Astrocyte of the cerebellum (primary cell): ENCODE measurements at regions not wholly inside any gene's neighbourhood (a gene's known extent, or its start where the extent isn't known, plus 50 kb on each side); places are given as distances from the start of the nearest gene placed in this dataset.

ENCODE experiments used
- DNase-seq: peaks from one replicate; pipeline ENCODE4 v3.0.0-alpha.2; 2011; ENCODE audit warnings: low read depth
- H3K4me3 ChIP-seq: 2 replicates; pipeline ENCODE4 v1.5.1; 2011; ENCODE audit warnings: mild to moderate bottlenecking, low read depth, low read length, moderate library complexity
- in situ Hi-C: cut with HindIII; loops from 2 replicates; pipeline ENCODE4 v1.10.0; 2017; ENCODE audit warnings: low sequenced_read_pairs
- TF ChIP-seq, protein P1 (sequence below): IDR thresholded peaks from 2 replicates; pipeline ENCODE4 v1.5.1; 2012; ENCODE audit warnings: low read length, low read depth, moderate library complexity, mild to moderate bottlenecking; ENCODE audit errors: missing control alignments

DNA sequence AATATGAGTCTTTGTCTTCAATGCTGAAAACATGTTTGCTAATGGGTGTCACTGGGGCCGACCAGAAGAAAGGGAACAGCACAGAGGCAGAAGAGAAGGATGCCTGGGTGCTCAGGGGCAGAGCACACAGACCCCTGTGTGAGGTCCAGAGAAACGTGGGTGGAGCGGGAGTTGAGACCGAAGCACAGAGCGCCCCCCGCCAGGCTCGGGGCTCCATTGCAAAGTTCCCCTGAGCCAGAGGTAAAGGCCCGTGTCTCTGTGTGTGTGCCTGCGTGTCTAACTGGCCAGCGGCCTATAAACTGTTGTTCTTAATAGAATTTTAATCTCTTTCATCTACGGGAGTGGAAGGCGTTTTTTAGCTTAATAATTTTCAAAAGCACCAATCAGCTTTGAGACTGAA lies 343.1 kb downstream of the TEX29 start:
- TF ChIP-seq, protein P1, sequence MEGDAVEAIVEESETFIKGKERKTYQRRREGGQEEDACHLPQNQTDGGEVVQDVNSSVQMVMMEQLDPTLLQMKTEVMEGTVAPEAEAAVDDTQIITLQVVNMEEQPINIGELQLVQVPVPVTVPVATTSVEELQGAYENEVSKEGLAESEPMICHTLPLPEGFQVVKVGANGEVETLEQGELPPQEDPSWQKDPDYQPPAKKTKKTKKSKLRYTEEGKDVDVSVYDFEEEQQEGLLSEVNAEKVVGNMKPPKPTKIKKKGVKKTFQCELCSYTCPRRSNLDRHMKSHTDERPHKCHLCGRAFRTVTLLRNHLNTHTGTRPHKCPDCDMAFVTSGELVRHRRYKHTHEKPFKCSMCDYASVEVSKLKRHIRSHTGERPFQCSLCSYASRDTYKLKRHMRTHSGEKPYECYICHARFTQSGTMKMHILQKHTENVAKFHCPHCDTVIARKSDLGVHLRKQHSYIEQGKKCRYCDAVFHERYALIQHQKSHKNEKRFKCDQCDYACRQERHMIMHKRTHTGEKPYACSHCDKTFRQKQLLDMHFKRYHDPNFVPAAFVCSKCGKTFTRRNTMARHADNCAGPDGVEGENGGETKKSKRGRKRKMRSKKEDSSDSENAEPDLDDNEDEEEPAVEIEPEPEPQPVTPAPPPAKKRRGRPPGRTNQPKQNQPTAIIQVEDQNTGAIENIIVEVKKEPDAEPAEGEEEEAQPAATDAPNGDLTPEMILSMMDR, result no peak
- in situ Hi-C loops, result no loop called here
- DNase-seq, result no peak
- H3K4me3 ChIP-seq, result no peak overlapping the region

DNA sequence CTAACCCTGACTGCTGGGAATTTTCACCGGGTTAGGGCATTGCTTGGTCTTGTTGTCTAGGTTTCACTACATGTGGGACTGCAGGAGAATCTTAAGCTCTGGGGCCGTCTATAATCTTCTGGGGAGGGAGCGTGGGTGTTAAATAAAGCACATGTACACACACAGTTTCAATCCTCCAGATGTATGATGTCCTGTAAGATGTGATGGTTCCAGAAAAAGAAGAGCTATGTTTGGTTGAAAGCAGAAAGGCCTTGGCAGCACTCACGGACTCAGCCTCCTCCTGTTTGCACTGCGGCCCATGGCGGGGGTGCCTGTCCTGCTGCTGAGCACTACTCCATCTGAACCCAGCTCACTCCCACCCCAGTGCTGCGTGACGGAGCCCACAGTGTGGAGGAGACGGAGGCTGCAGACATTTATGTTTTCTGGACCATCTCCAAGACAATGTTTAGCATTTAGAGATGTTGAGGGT lies 343.5 kb downstream of the TEX29 start:
- in situ Hi-C loops, result no loop called here
- TF ChIP-seq, protein P1, result no peak
- no peak for DNase-seq
- H3K4me3 ChIP-seq, result no peak overlapping the region

DNA sequence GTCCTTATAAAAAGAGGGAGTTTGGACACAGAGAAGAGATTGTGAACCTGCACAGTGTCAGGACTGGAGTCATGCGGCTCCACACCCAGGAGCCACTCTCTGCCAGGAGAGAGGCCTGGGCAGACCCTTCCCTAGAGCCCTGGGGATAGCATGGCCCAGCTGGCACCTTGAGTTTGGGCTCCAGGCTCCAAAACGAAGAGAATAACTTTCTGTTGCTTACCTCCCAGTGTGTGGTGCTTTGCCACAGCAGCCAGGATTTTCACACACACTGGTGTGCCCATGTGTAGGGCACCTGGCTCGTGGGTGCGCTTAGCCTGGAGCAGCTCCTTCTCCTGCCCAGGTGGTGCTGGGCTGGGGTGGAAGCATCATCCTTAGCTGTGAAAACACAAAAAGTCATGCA lies 344.3 kb downstream of the TEX29 start:
- TF ChIP-seq, protein P1, result no peak
- in situ Hi-C loops, result no loop called here
- no peak overlapping the region for H3K4me3 ChIP-seq
- DNase-seq, result no peak

DNA sequence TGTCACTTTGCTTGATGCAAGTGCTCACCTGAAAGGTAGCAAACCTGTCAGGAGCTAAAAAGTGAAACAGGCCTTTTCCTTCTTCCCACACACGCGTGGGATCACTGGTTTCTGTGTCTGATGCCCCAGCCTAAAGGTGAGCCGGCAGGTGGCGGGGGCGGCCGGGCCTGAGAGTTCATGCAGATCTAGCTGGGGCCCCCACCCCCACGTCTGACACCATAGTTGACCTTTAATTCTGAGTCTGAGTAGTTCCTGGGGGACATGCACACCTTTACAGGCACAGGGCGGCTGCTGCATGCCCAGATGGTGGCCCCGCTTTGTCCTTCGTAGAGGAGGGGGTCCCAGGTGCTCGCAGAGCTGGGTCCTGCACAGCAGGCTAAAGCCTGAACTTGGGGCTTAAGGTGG lies 345.3 kb downstream of the TEX29 start:
- DNase-seq, result no peak
- no peak overlapping the region for H3K4me3 ChIP-seq
- TF ChIP-seq, protein P1, result no peak
- in situ Hi-C loops, result no loop called here

DNA sequence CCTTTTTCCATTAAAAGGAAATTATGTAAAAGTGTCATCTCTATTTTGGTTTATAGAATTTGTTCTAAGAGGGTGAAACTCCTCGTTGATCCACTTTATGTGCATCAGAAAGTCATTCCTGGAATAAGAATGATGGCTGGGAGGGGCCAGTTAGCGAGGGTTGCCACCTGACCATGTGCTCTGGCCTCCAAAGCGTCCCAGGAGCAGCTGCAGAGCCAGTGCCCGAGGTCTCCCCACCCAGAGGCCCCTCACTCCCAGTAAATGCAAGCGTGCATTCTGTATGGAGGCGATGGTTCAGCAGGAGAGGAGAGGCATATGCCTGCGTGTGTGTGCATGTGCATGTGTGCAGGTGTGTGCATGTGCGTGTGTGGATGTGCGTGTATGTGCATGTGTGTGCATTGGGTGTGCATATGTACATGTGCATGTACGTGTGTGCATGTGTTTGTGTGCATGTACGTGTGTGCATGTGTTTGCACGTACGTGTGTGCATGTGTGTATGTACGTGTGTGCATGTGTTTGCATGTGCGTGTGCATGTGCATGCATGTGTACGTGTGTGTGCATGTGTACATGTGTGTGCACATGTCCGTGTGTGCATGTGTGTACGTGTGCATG lies 345.8 kb downstream of the TEX29 start:
- no peak for DNase-seq
- TF ChIP-seq, protein P1, result no peak
- no peak overlapping the region for H3K4me3 ChIP-seq
- in situ Hi-C loops, result no loop called here

DNA sequence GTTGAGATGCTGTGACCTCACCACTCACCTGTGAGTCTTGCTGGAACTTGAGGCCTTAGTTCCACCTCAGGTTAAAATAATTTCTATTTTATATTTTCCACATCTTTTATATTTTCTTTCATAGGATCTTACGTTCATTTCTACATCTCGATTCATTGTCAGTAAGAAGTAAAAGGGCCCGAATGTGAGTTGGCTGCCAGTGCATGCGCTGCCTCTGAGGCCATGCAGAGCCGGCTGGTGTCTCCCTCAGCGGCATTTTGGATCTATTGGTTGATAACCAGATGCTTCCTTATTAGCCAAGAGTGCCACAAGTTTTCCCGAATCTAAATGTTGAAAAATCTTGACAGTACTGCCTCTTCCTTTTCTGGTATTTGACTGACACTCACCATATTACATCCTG lies 347.3 kb downstream of the TEX29 start:
- no peak overlapping the region for H3K4me3 ChIP-seq
- DNase-seq, result no peak
- TF ChIP-seq, protein P1, result no peak
- in situ Hi-C loops, result no loop called here
